ENCODE measurements at regions not wholly inside any gene's neighbourhood (a gene's known extent, or its start where the extent isn't known, plus 50 kb on each side); places are given as distances from the start of the nearest gene placed in this dataset.
A peak's percentile ranks its signal among the peaks of the same experiment; 100 is the strongest.

DNA sequence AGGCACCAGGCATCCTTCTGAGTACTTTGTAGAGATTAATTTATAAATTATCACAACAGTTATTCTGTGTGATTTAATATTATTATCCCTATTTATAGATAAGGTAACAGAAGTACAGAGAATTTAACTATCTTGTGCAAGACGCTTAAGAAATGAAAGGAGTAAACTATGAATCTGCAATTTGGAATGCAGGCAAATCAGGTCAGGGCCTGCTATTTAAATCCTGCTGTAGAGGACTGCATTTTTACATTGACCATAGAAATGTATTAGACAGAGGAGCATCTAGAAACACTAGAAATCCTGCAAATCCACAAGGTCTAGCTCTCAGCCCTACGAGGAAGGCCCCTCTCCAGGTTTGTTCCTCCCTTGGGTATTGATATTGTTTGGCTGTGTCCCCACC, 336.2 kb downstream of the ETS1 start:
- DNase-seq: peak; percentile 49

DNA sequence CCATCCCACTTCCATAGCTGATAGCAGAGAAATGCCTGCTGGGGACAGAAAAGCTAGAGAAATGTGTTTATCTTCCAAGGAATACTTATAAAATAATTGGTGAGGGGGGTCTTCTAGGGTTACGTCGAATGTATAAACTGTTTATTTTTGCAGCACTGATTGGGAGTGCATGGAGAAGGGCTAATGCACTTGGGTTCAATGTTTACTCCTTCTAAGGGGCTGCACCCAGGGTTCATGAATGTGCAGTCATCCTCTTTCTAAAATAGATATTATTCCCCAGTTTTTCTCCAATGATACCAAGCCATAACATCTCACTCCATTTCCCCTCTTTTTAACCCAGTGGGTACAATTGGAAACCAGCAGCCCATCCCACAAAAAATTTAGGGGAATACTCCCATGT, 336.9 kb downstream of the ETS1 start:
- no peak for DNase-seq

DNA sequence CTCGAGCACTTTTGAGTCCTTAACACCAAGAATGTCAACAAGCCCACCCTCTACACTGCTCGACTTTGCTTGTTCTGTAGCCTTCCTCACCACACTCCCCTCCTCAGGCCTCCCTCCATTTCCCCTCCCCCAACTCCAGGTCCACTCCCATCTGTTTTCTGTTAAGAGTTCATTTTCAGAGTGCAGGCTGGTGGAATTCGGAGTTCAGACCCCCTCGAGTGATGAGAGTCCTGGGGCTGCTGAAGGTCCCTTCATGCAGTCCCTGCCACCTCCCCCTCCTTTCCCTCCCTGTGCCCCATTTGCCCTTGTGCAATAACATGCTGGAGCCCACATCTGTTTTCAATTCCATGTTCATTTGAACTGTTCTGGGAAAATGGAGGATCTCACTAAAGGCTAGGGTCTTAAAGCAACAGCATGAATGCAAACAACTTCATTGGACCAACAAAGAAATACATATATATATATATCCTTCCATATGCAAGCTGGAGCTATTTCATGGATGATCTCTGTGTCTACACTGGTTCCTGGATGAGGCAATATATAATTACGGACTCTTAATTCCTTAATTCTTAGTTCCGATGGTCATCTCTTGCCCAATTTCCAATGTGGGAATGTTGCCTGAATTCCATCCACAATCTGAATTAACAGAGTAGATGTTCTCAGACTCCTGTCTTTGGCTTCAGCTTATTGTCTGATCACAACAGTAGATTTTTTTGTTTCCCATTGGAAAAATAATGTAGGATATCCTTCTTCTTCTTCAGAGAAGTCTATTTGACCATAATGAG, 340.4 kb downstream of the ETS1 start:
- no peak for DNase-seq

DNA sequence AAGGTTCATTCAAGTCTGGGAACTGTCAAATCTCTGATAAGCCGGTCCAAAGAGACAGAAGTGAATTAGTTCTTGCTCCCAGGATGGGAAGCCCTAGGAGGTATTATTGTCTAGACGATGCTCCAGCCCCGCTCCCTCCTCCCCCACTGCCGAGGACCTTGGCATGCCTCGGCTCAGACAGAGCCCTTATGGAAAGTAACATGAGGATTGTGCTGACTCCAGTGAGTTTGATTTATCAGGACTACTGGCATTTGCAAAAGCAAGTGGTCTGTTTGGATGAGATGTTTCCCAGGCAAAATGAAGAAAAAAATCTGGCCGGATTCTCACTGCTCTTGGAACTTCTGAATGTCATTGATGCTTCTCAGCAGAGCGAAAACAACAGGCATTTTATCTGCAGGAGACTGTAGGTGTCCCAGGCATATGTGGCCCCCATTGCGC, 341.0 kb downstream of the ETS1 start:
- no peak for DNase-seq

DNA sequence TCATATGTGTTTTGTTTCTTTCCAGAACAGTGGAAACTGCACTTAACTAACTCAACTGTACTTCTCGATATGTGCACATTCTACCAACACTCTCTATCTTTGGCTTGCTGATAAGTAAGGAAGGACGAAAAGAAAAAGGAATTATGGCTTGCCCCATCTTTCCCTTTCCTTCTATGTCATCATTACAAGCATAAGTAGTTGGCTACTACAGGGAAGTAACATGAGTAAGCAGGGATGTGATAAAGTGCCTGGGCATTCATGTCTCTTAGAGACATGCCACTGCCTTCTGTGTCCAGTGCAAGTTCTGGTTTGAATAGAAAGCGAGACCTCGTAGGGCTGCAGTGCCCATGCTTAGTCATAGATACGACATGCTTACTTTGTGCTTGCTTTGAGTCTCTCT, 342.5 kb downstream of the ETS1 start:
- DNase-seq: no peak

DNA sequence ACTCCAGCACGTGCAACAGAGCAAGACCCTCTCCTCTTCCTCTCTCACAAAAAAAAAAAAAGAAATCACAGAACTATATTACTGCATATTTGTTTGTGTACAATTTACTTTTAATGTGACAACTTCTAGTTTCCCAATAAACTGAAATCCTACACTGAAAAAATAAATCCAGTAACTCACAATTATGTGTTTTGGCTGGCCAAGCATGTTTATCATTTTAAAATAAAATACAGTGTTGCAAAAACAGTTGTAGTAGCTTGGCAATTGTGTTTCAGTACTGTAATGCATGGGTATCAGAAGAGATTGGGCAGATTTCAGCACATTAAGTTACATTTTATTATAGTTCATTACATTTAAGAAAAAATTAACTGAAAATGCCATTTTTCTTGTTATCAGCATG, 344.9 kb downstream of the ETS1 start:
- no peak for DNase-seq

DNA sequence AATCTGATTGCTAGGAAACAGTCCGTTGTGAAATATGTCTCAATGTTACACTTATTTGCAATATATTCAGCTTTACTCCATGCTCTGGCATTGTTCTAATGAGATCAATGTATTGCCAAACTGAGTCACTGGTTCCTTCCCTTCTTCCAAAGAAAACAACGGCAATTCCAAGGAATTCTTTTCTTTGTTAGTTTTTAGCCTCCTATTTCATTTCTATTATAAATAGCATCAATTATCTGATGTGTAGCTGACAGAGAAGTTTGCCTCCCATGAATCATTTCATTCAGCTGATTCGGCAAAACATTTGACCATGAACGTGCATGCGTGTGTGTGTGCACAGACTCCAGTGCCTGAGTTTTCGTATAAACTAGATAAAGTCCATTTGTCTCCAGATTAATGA, 346.8 kb downstream of the ETS1 start:
- no peak for DNase-seq

DNA sequence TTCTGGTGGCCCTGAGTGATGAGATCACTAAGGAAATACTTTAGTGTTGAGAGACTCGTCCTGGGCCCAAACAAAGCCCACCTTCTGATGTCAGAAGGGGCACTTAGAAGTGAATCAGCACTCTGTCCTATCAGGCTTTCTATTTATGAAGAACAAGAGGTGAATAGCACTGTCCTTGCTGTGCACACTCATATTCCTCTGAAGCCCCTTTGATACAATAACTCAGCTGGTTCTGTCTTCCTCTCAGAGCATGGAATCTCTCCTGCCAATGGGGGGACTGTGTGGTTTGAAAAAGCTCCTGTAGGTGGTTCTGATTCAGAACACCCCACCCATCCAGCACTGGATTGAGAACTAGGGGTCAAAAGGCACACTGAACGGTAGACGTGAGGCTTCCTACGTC, 348.1 kb downstream of the ETS1 start:
- DNase-seq: no peak

DNA sequence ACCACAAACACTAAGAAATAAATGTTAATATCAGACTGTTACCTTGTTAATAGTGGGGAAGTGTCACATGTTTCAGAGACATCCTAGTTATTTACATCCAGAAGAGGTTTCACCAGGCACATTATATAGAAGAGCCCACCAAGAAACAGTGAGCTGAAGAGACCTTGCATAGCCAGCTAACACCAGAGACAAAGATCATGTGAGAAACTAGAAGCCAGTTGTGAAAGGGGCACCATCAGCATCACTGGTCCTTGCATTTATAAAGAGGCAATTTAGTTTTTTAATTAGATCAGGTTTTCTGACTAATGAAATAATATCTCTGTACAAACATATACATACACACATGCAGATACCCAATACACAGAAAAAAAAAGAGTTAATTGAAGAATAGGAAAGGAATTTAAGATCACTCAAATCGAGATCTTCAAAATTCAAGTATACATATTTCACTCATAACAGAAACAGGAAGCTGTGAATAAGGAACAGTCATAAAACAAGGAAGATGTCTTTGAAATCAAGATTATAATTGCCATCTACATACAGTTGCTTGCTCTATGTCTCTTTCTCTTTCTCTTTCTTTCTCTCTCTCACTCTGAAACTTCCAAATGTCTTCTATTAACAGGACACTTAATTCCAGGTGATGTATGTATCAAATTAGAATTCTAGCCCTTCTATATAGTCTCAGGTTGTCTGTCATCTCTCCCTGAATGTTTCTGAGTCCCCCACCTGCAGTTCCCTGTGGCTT, 348.7 kb downstream of the ETS1 start:
- no peak for DNase-seq

DNA sequence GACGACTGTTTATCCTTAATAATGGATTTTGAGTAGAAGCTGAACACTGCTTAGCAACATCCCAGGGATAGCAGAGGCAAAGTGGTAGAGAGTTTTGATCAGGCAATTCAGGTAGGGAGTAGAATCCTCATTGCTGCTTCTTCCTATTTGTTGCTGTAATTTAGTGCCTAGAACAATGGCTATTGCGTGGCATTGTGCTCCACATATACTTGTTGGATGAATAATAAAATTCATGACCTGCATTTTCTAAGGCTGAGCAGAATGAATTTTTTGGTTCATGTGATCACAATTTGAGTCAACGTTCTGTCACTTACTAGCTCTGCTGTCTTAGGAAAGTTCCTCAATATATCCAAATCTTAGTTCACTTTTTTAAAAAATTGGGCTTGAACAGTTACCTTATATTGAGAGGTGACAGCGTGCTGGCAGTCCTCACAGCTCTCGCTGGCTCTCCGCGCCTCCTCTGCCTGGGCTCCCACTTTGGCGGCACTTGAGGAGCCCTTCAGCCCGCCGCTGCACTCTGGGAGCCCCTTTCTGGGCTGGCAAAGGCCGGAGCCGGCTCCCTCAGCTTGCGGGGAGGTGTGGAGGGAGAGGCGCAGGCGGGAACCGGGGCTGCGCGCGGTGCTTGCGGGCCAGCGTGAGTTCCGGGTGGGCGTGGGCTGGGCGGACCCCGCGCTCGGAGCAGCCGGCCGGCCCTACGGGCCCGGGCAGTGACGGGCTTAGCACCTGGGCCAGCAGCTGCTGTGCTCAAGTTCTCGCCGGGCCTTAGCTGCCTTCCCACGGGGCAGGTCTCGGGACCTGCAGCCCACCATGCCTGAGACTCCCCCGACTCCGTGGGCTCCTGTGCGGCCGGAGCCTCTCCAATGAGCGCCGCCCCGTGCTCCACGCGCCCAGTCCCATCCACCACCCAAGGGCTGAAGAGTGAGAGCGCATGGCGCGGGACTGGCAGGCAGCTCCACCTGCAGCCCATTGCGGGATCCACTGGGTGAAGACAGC, 350.6 kb downstream of the ETS1 start:
- DNase-seq: no peak

DNA sequence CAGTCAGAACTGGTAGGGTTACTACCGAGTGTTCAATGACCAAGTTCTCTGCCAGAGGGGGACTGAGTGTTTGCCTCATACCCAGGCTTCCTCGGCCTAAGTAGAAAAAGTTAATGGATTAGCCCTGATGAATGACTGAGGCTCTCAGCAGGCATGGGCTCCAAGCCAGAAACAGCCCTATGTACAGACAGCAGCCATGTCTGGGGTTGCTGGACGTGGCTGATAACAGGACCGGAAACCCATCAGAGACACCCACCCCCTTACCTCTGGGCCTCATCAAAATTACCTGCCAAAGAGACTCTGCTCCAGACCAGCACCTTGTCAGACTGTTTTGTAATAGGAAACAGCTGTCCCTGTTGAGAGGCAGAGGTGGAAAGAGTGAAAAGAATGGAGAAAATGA, 351.4 kb downstream of the ETS1 start:
- no peak for DNase-seq

DNA sequence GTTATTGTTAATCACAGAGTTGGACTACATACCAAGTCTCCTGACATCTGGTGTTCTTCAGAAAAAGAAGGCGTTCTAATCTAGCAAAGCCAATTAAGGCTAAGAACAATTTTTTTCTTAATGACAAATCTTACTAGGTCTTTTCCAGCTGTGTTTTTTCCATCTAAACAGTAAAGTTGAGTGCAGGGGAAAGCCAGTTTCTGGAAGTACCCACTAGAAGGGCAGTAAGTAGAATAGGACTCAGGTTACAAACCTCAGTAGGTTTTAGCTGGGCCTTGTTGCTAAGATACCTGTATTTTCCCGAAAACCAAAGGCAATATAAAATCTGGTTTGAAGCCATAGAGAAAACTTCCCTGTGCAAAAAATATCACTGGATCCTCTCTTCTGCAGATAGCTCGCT, 351.9 kb downstream of the ETS1 start:
- no peak for DNase-seq

DNA sequence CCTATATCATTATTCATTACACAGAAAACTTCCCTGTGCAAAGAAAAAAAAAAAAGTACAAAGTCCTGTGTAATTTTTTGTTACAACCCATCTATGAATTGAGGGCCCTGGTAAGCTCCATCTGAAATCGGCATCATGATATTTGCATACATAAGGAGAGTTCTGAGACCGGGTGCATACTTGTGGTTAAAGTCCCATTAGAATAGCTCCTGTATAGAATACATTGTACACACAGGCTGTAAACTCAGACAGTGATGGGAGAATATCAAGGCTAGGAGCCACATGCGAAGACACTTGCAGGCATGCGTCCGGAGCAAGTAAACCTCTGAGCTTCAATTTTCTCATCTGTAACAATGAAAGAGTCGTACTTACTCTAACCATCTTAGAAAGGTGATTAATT, 353.2 kb downstream of the ETS1 start:
- DNase-seq: no peak

DNA sequence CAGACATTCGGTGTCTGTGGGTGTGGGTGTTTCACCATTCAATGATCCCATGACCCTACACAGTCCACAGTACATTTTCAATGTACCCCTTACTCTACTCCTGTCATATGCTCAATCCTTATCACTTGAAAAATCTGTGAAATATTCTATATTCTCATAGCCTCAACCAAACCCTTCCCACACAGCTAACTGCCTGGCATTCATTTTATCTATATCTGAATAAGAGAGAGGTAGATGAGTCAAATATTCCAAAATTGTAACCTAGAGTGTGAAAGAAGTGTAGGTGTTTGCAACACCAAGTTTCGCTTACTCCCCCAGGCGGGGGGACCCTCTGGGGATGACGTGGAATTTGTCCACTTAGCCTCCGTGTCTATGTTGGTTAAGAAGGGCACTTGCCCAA, 354.8 kb downstream of the ETS1 start:
- no peak for DNase-seq

DNA sequence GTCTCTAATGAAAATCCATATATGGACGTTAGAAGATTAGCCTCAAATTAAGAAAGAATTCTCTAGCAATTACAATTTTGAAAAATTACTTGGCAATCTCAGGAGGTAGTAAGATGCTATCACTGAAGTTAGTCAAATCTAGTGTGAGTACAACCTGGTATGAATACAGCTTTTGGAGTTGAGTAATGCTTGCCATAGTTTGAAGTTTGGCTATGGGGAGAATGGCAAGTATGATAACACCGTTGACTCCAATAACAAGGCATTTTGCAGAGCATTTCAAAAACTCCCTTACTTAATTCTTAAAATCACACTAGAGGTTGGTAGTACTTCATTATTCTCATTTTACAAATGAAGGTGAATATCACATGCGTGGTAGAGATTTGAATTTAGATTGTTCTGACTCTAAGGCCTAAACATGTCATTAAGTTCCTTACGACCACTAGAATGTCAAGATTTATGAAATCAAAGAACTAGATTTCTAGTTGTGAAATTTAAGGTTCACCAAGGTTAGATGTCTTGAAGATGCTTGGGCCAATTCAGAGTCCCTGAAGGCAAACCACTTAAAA, 355.4 kb downstream of the ETS1 start:
- DNase-seq: no peak

DNA sequence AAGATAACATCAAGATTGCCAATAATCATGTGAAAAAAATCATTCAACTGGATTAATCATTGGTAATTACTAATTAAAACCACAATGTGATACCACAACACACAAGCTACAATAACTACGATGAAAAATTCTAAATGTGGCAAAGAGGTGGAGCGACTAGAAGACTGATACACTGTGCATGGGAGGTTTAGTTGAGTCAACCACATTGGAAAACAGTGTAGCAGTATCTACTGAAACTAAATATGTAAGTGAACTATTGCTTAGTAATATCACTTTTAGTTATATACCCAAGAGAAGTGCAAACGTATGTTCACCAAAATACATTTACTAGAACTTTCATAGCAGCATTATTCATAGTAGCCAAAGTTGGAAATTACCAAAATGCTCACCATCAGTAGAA, 359.9 kb downstream of the ETS1 start:
- no peak for DNase-seq

DNA sequence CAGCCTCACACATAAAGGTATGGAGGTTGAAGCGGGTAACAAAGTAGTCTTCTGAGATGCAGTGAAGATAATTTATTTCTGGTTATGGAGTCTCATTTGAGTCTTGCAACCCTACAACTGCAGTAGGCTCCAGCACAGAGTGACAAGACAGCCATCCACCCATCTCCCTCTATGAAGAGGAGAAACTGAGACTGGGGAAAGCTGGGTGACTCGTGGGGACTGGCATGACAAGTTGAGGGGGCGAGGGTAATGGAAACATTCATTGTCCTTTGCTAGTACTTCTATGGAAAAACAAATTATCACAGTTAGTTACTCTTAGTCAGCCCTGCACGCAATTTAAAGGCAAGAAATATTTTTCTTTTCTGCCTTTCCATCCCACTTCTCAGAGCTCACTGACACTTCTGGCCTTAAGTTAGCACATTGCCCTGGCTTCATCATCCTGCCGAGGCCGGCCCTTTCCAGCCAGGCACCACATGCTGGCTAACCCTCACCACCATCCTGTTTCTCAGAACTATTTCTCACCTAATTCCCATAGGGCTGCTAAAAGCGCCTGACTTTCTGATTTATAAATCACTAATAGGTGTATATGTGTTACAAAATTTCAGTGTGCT, 361.1 kb downstream of the ETS1 start:
- no peak for DNase-seq

DNA sequence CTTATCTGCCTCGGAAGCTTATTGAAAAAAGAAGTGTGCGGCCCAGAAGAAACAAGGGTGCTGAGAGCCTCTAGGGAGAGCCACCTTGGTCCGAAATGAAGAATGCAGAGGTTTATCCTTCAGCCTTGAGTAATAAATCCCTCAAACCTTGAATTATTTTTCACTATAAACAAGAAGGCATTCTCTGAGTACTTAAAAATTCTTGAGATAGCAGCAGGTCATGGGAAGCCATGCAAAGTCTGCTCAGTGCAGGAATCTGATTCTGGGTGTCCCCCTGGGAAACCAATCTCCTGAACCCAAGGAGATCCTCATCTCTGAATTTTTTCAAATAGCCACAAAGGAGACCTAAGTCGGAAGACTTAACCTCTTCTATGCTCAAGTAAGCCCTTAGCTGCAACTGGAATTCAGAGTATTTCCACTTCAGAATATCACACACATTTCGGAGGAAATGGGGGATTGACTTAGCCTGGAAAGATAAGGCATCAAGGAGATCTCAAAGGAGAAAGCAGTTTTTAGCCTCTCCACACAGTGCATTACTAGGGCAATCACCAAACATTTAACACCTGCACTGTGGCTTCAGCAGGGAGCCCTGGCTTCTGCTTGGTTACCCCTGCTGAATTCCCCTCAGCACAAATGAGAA, 365.0 kb downstream of the ETS1 start:
- DNase-seq: no peak

DNA sequence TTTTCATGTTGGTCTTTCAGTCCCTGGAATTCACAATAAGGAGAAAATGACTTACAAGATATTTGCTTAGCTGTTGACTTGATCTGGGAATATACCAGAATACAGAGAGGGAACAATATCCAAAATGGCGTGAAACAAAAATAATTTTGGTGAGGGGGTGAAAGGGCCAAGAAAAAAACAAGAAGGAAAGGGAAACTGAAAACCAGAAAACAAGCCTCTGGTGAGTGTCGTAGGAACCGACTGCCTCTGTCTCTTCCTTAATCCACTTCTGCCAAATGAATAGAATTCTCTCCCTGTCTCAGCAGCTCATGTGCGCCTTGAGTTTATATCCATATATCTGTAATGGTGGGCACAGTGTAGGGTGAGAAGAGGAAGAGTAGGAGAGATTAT, 367.6 kb downstream of the ETS1 start:
- DNase-seq: no peak

DNA sequence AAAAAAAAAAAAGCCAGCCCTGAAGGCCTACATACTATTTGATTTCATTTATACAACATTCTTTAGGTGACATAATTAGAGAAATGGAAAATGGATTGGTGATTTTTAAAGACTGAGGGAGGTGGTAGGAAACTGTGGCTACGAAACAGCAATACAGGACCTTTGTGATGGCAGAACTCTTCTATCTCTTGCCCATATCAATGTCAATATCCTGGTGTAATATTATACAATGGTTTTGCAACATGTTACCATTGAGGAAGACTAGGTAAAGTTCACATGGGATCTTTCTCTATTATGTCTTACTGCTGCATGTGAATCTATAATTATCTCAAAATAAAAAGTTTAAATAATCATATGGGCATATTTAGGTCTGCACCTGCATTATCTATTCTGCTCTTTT, 371.2 kb downstream of the ETS1 start:
- DNase-seq: no peak

DNA sequence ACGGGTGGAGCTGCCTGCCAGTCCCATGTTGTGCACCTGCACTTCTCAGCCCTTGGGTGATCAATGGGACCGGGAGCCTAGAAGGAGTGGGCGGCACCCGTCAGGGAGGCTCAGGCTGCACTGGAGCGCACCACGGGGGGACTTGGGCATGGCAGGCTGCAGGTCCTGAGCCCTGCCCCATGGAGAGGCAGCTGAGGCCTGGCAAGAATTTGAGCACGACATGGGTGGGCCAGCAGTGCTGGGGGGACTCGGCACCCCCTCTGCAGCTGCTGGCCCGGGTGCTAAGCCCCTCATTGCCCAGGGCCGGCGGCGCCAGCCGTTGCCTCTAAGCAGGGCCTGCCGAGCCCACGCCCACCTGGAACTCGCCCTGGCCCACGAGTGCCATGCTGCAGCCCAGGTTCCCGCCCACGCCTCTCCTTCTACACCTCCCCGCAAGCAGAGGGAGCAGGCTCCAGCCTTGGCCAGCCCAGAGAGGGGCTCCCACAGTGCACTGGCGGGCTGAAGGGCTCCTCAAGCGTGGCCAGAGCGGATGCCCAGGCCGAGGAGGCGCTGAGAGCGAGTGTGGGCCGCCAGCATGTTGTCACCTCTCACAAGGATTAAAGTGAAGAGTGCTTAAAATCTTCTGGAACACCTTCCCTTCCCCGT, 372.0 kb downstream of the ETS1 start:
- no peak for DNase-seq

DNA sequence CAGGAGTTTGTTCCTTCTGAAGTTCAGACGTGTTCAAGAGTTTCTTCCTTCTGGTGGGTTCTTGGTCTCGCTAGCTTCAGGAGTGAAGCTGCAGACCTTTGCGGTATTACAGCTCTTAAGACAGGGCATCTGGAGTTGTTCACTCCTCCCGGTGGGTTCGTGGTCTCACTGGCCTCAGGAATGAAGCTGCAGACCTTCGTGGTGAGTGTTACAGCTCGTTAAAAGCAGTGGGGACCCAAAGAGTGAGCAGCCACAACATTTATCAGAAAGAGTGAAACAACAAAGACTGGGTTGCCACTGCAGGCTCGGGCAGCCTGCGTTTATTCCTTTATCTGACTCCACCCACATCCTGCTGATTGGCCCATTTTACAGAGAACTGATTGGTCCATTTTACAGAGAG, 373.1 kb downstream of the ETS1 start:
- DNase-seq: no peak

All from NCI-H226 (cell line).